T47D (cell line): ENCODE measurements at regions not wholly inside any gene's neighbourhood (a gene's known extent, or its start where the extent isn't known, plus 50 kb on each side); places are given as distances from the start of the nearest gene placed in this dataset.
"Not testable (repeated sequence)": the region's sequence is repeated elsewhere in the genome, so short reads cannot be mapped to it uniquely, and the experiment has no call there.

Experiments
- DNase-seq, 2 experiments: peaks; one replicate each; pipeline versions ENCODE4 v3.0.0 to v3.0.0-alpha.2; 2011 to 2012; ENCODE audit warnings: low read depth in 1 of 2, low spot score in 1 of 2
- JUND ChIP-seq: IDR thresholded peaks from 2 replicates; pipeline ENCODE4 v1.6.1; 2012; ENCODE audit warnings: low read depth
- in situ Hi-C: cut with HindIII; loops from 2 replicates; pipeline ENCODE4 v1.10.0; 2016; ENCODE audit warnings: low sequenced_read_pairs, low pct_unique_long_range_greater_than_20kb

- in situ Hi-C loops: no loop called here
- no peak for DNase-seq
- TF ChIP-seq JUND: no peak
Measured at GRCh38 chr5:67904366-67904765, 311.2 kb upstream of the PIK3R1 start.

DNA sequence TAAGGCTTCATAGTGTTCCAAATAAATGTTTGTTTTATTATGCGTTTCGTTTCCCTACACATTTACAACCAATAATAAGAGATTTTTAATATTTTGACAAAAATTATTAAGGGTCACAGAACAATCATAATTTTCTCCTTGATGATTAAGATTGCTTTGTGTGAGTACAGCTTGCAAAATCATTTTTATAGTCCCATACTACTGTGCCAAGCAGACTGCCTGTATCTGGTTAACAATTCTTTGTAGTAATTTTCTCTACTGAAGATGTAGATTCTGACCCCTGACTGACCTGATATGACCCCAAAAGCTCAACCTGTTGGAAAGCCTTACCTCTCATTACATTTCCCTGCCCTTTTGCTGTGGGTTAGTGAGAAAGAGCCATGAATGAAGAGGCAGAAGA, 311.9 kb upstream of the PIK3R1 start:
- DNase-seq: no peak
- TF ChIP-seq JUND: no peak
- in situ Hi-C loops: no loop called here

- no peak for DNase-seq
- no peak for TF ChIP-seq JUND
- in situ Hi-C loops: no loop called here
Measured at GRCh38 chr5:67903121-67903520, 312.4 kb upstream of the PIK3R1 start.

DNA sequence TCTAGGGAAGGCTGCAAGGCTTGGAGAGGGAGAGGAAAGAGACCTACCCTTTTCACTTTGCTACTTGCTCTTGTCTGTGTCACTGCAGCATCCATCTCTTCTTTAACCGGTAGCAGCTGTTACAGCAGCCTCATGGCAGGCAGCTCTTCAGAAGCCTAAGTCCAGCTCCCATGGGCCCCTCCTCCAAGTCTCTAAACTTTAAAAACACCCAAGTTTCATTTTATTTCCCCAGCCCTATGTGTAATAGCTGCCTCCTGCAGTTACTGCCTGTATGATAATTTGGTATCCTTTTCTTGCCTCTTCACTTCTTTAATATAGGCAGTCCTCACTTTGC, 313.1 kb upstream of the PIK3R1 start:
- TF ChIP-seq JUND: no peak
- no peak for DNase-seq
- in situ Hi-C loops: no loop called here

GRCh38 chr5:67901814-67902496, 313.6 kb upstream of the PIK3R1 start:
- in situ Hi-C loops: no loop called here
- no peak for DNase-seq
- no peak for TF ChIP-seq JUND

DNA sequence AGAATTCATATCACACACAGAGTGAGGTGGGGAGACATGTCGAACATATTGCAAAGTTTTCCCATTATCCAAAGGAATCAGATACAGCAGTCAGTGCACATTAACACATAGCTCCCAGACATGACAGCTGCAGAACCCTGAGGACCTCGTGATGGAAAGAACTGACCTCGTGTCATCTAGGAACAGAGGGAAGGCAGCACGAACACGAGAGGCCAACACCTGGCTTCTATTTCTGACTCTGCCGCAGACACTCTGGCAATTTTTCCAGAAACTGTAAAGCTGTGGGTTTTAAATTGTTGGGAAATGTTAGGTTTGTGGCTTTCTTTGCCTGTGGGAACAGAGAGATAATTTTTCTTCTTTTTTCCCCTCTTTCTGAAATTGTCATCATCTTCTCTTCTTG, 315.0 kb upstream of the PIK3R1 start:
- in situ Hi-C loops: no loop called here
- DNase-seq: no peak

GRCh38 chr5:67897980-67898379, 317.6 kb upstream of the PIK3R1 start:
- no peak for TF ChIP-seq JUND
- in situ Hi-C loops: no loop called here

More for the DNA sequence above, 315.0 kb upstream of the PIK3R1 start:
- TF ChIP-seq JUND: no peak

DNA sequence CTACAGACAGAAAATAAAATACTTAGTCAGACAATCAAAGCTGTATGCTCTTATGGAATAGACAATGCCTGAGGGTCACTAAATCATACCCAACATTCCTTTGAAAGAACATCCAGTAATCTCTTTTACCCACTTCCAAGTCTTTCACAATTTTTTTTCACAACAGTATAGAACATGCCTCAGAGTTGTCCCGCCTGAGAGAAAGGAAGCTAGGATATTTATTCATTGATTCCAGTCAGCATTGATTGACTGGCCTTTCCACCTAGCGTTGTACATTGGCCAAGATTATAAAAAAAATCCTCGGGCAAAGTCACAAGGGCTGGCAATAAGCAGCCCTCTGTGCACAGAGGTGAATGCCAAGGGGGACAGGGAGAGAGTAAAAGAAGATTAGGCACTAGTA, 318.1 kb upstream of the PIK3R1 start:
- TF ChIP-seq JUND: no peak
- DNase-seq: no peak
- in situ Hi-C loops: no loop called here

More at GRCh38 chr5:67897980-67898379, 317.6 kb upstream of the PIK3R1 start:
- DNase-seq: no peak

- in situ Hi-C loops: no loop called here
- no peak for TF ChIP-seq JUND
- no peak for DNase-seq
Measured at GRCh38 chr5:67896930-67897313, 318.6 kb upstream of the PIK3R1 start.

- in situ Hi-C loops: no loop called here
- no peak for DNase-seq
- TF ChIP-seq JUND: no peak
Measured at GRCh38 chr5:67896311-67896929, 319.1 kb upstream of the PIK3R1 start.

DNA sequence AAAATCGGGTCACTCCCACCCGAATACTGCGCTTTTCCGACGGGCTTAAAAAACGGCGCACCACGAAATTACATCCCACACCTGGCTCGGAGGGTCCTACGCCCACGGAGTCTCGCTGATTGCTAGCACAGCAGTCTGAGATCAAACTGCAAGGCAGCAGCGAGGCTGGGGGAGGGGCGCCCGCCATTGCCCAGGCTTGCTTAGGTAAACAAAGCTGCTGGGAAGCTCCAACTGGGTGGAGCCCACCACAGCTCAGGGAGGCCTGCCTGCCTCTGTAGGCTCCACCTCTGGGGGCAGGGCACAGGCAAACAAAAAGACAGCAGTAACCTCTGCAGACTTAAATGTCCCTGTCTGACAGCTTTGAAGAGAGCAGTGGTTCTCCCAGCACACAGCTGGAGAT, 325.7 kb upstream of the PIK3R1 start:
- in situ Hi-C loops: not testable (repeated sequence)

GRCh38 chr5:67887748-67888161, 327.8 kb upstream of the PIK3R1 start:
- TF ChIP-seq JUND: no peak
- in situ Hi-C loops: no loop called here
- no peak for DNase-seq

More for the DNA sequence above, 325.7 kb upstream of the PIK3R1 start:
- DNase-seq: not testable (repeated sequence)

DNA sequence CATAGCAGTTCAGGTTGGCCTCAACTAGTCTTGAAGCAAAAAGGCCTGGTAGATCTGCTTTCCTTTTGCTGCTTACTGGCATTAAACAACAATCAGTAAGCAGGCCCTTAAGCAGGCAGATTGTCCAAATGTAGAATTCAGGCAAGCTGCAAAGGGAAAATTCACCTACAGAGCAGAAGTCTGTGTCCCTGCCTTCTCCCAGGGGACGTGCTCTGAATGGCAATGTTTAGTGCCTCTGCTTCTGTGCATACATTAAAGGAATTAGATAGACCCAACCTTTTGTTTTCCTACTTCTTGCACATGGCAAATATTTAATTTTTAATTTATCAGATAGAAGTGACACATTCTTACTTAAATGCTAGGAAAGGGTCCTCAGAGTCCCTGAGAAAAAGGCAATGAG, 328.8 kb upstream of the PIK3R1 start:
- no peak for TF ChIP-seq JUND
- no peak for DNase-seq
- in situ Hi-C loops: no loop called here

- no peak for TF ChIP-seq JUND
- in situ Hi-C loops: no loop called here
- DNase-seq: no peak
Measured at GRCh38 chr5:67880876-67881275, 334.7 kb upstream of the PIK3R1 start.

DNA sequence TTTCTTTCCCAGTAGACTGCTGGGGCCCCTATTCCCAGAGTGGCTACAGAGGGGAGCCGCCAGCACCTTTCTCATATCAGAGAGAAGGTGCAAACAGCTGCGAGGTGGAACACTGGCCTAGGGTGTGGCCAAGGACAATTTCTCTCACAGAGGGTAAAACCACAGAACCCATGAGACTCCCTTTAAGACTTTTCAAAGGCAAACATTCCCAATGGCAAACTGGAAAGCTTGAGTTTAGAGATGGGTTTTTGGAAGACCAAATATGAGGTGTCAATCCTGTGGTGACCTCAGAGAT, 335.1 kb upstream of the PIK3R1 start:
- in situ Hi-C loops: no loop called here
- no peak for TF ChIP-seq JUND
- DNase-seq: no peak
